ENCODE measurements at regions not wholly inside any gene's neighbourhood (a gene's known extent, or its start where the extent isn't known, plus 50 kb on each side); places are given as distances from the start of the nearest gene placed in this dataset.

- TF ChIP-seq CTCF (IDR thresholded peaks at IDR 0.05), result no peak
- TF ChIP-seq POLR2A (IDR thresholded peaks at IDR 0.05), result no peak
Observed at GRCh38 chr9:108672475-108673190, 183.2 kb downstream of the ACTL7B start.

Data from right lobe of liver (tissue), 4 donors.